ENCODE measurements at regions not wholly inside any gene's neighbourhood (a gene's known extent, or its start where the extent isn't known, plus 50 kb on each side); places are given as distances from the start of the nearest gene placed in this dataset.

DNA sequence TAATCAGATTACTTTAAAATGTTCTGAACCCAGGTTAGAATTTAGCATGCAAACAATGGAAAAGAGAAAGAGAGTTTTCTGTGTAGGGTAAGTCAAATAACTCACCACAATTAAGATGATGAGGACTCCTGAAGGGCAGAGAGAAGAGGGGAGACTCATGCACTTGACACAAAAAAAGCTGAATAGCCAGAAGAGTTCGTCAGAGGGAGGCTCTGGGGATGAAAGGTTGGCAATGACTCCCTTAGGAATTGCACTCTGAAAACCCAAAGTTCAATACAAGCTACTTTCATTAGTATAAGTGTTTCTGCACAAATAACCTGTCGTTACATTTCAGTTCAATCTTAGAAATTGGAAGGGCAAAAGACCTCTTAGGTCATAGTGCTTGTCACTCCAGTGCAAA, 434.4 kb upstream of the PCDH9 start:
- no peak for TF ChIP-seq POLR2A (IDR thresholded peaks at IDR 0.05)
- TF ChIP-seq, protein P1, sequence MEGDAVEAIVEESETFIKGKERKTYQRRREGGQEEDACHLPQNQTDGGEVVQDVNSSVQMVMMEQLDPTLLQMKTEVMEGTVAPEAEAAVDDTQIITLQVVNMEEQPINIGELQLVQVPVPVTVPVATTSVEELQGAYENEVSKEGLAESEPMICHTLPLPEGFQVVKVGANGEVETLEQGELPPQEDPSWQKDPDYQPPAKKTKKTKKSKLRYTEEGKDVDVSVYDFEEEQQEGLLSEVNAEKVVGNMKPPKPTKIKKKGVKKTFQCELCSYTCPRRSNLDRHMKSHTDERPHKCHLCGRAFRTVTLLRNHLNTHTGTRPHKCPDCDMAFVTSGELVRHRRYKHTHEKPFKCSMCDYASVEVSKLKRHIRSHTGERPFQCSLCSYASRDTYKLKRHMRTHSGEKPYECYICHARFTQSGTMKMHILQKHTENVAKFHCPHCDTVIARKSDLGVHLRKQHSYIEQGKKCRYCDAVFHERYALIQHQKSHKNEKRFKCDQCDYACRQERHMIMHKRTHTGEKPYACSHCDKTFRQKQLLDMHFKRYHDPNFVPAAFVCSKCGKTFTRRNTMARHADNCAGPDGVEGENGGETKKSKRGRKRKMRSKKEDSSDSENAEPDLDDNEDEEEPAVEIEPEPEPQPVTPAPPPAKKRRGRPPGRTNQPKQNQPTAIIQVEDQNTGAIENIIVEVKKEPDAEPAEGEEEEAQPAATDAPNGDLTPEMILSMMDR (IDR thresholded peaks at IDR 0.05) = no peak

Measured in heart left ventricle (tissue), 13 donors.